B cell (primary cell): ENCODE measurements at regions not wholly inside any gene's neighbourhood (a gene's known extent, or its start where the extent isn't known, plus 50 kb on each side); places are given as distances from the start of the nearest gene placed in this dataset.

Experiments used
- ATAC-seq: fragments of 200-7000 bp; cut with Tn5 transposase; one replicate; pipeline ENCODE4 v1.10.0; 2021; ENCODE audit warnings: low read depth, mild to moderate bottlenecking, moderate number of reproducible peaks, moderate library complexity
- CTCF ChIA-PET: fragments of 350-600 bp; sonication (Branson Sonifier 250); formaldehyde crosslinking; loops from one replicate; lab custom pipeline; 2021; ENCODE audit warnings: antibody characterized with exemption, inconsistent platforms; lab: Charles Lee
- POLR2A ChIA-PET: fragments of 350-600 bp; sonication (Branson Sonifier 250); formaldehyde crosslinking; loops from one replicate; lab custom pipeline; 2021; ENCODE audit warnings: antibody characterized with exemption; lab: Charles Lee
- DNase-seq: peaks from one replicate; pipeline ENCODE4 v3.0.0; 2013
- H2AFZ ChIP-seq: 2 replicates; pipeline ENCODE4 v1.6.1; 2012; ENCODE audit warnings: mild to moderate bottlenecking, low read depth, low read length; ENCODE audit not compliant: insufficient read depth, poor library complexity, severe bottlenecking
- H3K27ac ChIP-seq, 2 donors: 1 replicate in 1 of 2; 2 replicates in 1 of 2; pipeline ENCODE4 v1.5.1; 2012 to 2013; ENCODE audit warnings: low read length in 2 of 2, mild to moderate bottlenecking in 2 of 2, moderate library complexity in 1 of 2
- H3K27me3 ChIP-seq, 4 experiments: fragments of 200-600 bp in 1 of 4; sonication (generic) in 1 of 4; replicated peaks in 1 of 4; 1 replicate in 2 of 4; 2 replicates in 2 of 4; pipeline versions ENCODE4 v1.6.1 to v1.7.0; 2013 to 2016; ENCODE audit warnings: low read length in 3 of 4, mild to moderate bottlenecking in 2 of 4, mixed read lengths in 1 of 4, moderate library complexity in 1 of 4; ENCODE audit not compliant: insufficient read depth in 4 of 4, control insufficient read depth in 3 of 4; ENCODE audit errors: control extremely low read depth in 1 of 4
- H3K36me3 ChIP-seq, 2 experiments: replicated peaks in 1 of 2; 1 replicate in 1 of 2; 2 replicates in 1 of 2; pipeline versions ENCODE4 v1.6.1 to v1.7.1; 2013; ENCODE audit warnings: low read length in 1 of 2; ENCODE audit not compliant: insufficient read depth in 2 of 2, control insufficient read depth in 1 of 2; ENCODE audit errors: control extremely low read depth in 1 of 2, extremely low read depth in 1 of 2
- H3K4me1 ChIP-seq, 2 donors: fragments of 200-600 bp in 1 of 2; sonication (generic) in 1 of 2; 1 replicate in 1 of 2; 2 replicates in 1 of 2; pipeline versions ENCODE4 v1.5.1 to v1.6.1; 2013 to 2017; ENCODE audit warnings: low read length in 2 of 2; ENCODE audit not compliant: control insufficient read depth in 2 of 2, insufficient read depth in 2 of 2
- H3K4me2 ChIP-seq: replicated peaks from 2 replicates; pipeline ENCODE3; 2012; ENCODE audit warnings: mild to moderate bottlenecking, low read depth, low read length; ENCODE audit not compliant: poor library complexity, severe bottlenecking
- H3K4me3 ChIP-seq, 5 experiments: fragments of 200-600 bp in 1 of 5; sonication (generic) in 1 of 5; 1 replicate in 3 of 5; 2 replicates in 2 of 5; pipeline versions ENCODE4 v1.5.1 to v1.7.0; 2011 to 2016; ENCODE audit warnings: low read length in 4 of 5, mild to moderate bottlenecking in 4 of 5, low read depth in 2 of 5, control low read depth in 1 of 5, moderate library complexity in 1 of 5; ENCODE audit not compliant: insufficient read depth in 1 of 5; ENCODE audit errors: control extremely low read depth in 1 of 5, extremely low read depth in 1 of 5
- H3K79me2 ChIP-seq: fragments of 200-600 bp; sonication (generic); one replicate; pipeline ENCODE4 v1.6.0; 2016; ENCODE audit warnings: low read length; ENCODE audit not compliant: control insufficient read depth, insufficient read depth
- H3K9ac ChIP-seq: fragments of 200-600 bp; sonication (generic); 2 replicates; pipeline ENCODE4 v1.6.1; 2017; ENCODE audit warnings: mild to moderate bottlenecking, low read length, moderate library complexity
- H3K9me3 ChIP-seq, 3 donors: one replicate each; pipeline versions ENCODE4 v1.6.1 to v1.7.1; 2013; ENCODE audit warnings: low read length in 2 of 3; ENCODE audit not compliant: control insufficient read depth in 2 of 3, insufficient read depth in 1 of 3; ENCODE audit errors: control extremely low read depth in 1 of 3
- H4K20me1 ChIP-seq: 2 replicates; pipeline ENCODE4 v1.6.0; 2012; ENCODE audit warnings: mild to moderate bottlenecking, low read length; ENCODE audit not compliant: insufficient read depth, control insufficient read depth, poor library complexity, severe bottlenecking
- H3K27ac Mint-ChIP-seq: one replicate; pipeline ENCODE4 v1.8.0; 2021; ENCODE audit warnings: mixed read lengths
- H3K27me3 Mint-ChIP-seq: one replicate; pipeline ENCODE4 v1.8.0; 2021; ENCODE audit warnings: mixed read lengths
- H3K4me1 Mint-ChIP-seq: one replicate; pipeline ENCODE4 v1.8.0; 2021; ENCODE audit warnings: mixed read lengths
- H3K4me3 Mint-ChIP-seq: one replicate; pipeline ENCODE4 v1.8.0; 2021; ENCODE audit warnings: mixed read lengths
- H3K9me3 Mint-ChIP-seq: one replicate; pipeline ENCODE4 v1.8.0; 2022; ENCODE audit warnings: mixed read lengths; ENCODE audit not compliant: insufficient read depth
- EZH2 ChIP-seq: IDR thresholded peaks from 2 replicates; pipeline ENCODE4 v1.6.1; 2012; ENCODE audit warnings: borderline replicate concordance, low read depth, mild to moderate bottlenecking, moderate library complexity, low read length; ENCODE audit not compliant: insufficient read depth, poor library complexity, severe bottlenecking
- WGBS: methylation state at CpG from one replicate; pipeline ENCODE4 v1.1.5; 2013; ENCODE audit warnings: missing lambda C conversion rate; ENCODE audit not compliant: insufficient coverage; 5-methylcytosine and 5-hydroxymethylcytosine counted together
- intact Hi-C: fragments of 100-400 bp; cut with micrococcal nuclease; formaldehyde crosslinking; loops from one replicate; pipeline ENCODE4 v1.10.0; 2022
- TF ChIP-seq, protein P1 (sequence below): fragments of 200-600 bp; IDR thresholded peaks from one replicate; pipeline ENCODE4 v1.8.0; 2022; ENCODE audit warnings: antibody characterized with exemption, mild to moderate bottlenecking

DNA sequence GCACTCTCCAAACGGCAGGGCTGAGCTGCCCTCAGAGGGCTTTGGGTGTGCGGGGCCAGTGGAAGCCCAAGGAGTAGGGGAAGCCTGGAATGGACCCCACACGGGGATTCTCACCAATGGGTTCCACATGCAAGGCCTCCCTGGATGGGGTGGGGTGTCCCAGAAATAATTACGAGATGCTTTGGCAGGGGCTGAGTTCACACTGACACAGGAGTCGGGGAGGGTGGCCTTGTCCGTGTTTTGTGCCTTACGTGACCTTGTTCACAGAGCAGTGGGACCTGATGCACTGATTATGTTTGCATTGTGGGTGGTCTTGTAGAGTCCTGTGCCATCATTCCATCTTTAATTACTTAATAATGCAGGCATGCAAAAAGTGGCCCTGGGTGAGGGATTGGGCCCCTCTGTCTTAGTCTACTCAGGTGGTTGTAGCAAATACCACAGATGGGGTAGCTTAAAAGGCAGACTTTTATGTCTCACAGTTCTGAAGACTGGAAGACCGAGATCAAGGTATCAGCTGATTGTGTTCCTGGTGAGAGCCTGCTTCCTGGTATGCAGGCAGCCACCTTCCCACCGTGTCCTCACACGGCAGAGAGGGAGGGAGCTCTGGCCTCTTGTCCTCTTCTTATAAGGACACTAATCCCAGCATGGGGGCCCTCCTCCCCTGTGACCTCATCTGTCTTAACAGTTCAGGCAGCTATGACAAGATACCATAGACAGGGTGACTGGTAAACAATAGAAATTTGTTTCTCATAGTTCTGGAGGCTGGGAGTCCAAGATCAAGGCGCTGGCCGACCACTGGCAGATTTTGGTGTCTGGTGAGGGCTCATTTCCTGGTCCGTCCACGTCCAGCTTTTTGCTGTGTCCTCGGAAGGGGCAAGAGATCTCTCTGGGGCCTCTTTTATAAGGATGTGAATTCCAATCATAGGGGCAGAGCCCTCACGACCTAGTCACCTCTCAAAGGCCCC, 239.4 kb downstream of the IRF8 start:
- Mint-ChIP-seq H3K4me3 (no peak overlapping the region), H3K27me3 (peaks cover 39% of the 10 kb centered on the region), H3K9me3 (no peaks in the 10 kb centered on the region), H3K27ac (no peak overlapping the region), H3K4me1 (no peaks in the 10 kb centered on the region)
- H3K36me3 ChIP-seq = no peaks in the 10 kb centered on the region
- TF ChIP-seq, protein P1, sequence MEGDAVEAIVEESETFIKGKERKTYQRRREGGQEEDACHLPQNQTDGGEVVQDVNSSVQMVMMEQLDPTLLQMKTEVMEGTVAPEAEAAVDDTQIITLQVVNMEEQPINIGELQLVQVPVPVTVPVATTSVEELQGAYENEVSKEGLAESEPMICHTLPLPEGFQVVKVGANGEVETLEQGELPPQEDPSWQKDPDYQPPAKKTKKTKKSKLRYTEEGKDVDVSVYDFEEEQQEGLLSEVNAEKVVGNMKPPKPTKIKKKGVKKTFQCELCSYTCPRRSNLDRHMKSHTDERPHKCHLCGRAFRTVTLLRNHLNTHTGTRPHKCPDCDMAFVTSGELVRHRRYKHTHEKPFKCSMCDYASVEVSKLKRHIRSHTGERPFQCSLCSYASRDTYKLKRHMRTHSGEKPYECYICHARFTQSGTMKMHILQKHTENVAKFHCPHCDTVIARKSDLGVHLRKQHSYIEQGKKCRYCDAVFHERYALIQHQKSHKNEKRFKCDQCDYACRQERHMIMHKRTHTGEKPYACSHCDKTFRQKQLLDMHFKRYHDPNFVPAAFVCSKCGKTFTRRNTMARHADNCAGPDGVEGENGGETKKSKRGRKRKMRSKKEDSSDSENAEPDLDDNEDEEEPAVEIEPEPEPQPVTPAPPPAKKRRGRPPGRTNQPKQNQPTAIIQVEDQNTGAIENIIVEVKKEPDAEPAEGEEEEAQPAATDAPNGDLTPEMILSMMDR = no peak
- 81% methylated on average over 13 of the region's 16 CpGs for WGBS
- H3K4me2 ChIP-seq = no peak overlapping the region
- DNase-seq (no peak), ATAC-seq (no peak)
- H2AFZ ChIP-seq = no peak overlapping the region
- intact Hi-C loops = no loop called here
- H3K27me3 ChIP-seq = peaks cover 0 to 3% (median 0%) of the 10 kb centered on the region in 4 experiments
- H3K4me3 ChIP-seq = no peak overlapping the region
- no peaks in the 10 kb centered on the region for H3K4me1 ChIP-seq
- H4K20me1 ChIP-seq = no peaks in the 10 kb centered on the region
- H3K9me3 ChIP-seq = peaks cover 0 to 4% (median 0%) of the 10 kb centered on the region in 3 donors
- H3K9ac ChIP-seq = no peak overlapping the region
- POLR2A ChIA-PET = no interaction called here
- no peaks in the 10 kb centered on the region for H3K79me2 ChIP-seq
- CTCF ChIA-PET = interaction anchor here (0.6 kb wide), 1 partner anchor 10 kb away, joined by 3 read pairs; no protein-coding TSS in a partner anchor
- H3K27ac ChIP-seq = no peak overlapping the region

DNA sequence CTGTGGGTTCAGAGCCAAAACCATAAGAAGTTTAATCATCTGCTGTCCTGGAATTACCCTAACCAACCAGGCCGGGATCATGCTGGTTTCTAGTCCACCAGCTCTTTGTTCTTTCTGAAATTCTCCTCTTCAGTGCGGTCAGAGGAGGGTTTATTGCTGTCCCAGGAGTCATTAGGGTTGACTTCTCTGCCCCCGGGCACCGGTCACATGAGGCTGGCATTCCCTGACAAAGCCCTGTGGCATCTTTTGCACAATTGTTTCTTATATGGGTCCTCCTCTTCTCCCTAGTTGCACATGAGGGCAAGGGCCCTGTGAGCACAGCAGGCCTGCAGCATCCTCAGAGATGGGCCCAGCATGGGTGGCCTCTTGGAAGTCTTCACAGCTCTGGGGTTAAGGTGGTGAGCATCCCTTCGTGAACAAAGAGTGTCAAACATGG, 243.9 kb downstream of the IRF8 start:
- 29% methylated on average over 1 of the region's 5 CpGs for WGBS
- H3K9me3 Mint-ChIP-seq = no peaks in the 10 kb centered on the region
- Histone ChIP-seq H3K4me1 (no peaks in the 10 kb centered on the region), H3K9ac (no peak overlapping the region), H3K36me3 (no peaks in the 10 kb centered on the region), H3K27me3 (peaks cover 0 to 7% (median 1%) of the 10 kb centered on the region in 4 experiments), H4K20me1 (no peaks in the 10 kb centered on the region), H3K4me3 (no peak overlapping the region), H3K27ac (no peak overlapping the region), H3K4me2 (no peak overlapping the region), H3K79me2 (no peaks in the 10 kb centered on the region), H2AFZ (no peak overlapping the region), H3K9me3 (no peaks in the 10 kb centered on the region)
- POLR2A ChIA-PET = no interaction called here
- CTCF ChIA-PET = no interaction called here
- ATAC-seq (no peak), DNase-seq (no peak)
- H3K27me3 Mint-ChIP-seq = peaks cover 29% of the 10 kb centered on the region
- TF ChIP-seq EZH2 = no peak
- TF ChIP-seq, protein P1 = no peak
- no peak overlapping the region for H3K4me3 Mint-ChIP-seq
- H3K27ac Mint-ChIP-seq = no peak overlapping the region
- H3K4me1 Mint-ChIP-seq = no peaks in the 10 kb centered on the region
- intact Hi-C loops = no loop called here
